H54 (cell line): ENCODE measurements at regions not wholly inside any gene's neighbourhood (a gene's known extent, or its start where the extent isn't known, plus 50 kb on each side); places are given as distances from the start of the nearest gene placed in this dataset.

Source experiments
- DNase-seq: peaks from one replicate; pipeline ENCODE4 v3.0.0; 2011; ENCODE audit warnings: low spot score, mixed read lengths; ENCODE audit not compliant: insufficient read length
- FAIRE-seq: peaks from 3 replicates; lab custom pipeline; 2011; peaks lifted over from hg19 to GRCh38; lab: Jason Lieb, UNC
- POLR2A ChIP-seq: IDR thresholded peaks from 2 replicates; pipeline ENCODE4 v1.6.1; 2011; ENCODE audit warnings: low read depth, mild to moderate bottlenecking, low read length

GRCh38 chr11:109865548-109866186, 227.5 kb upstream of the ZC3H12C start:
- DNase-seq: no peak
- FAIRE-seq: no peak
- TF ChIP-seq POLR2A: no peak

- FAIRE-seq: no peak
- no peak for DNase-seq
- TF ChIP-seq POLR2A: no peak
These were observed 225.4 kb upstream of the ZC3H12C start for GRCh38 chr11:109867784-109868183.

GRCh38 chr11:109869536-109869935, 223.7 kb upstream of the ZC3H12C start:
- TF ChIP-seq POLR2A: no peak
- DNase-seq (no peak), FAIRE-seq (no peak)

- DNase-seq (no peak), FAIRE-seq (no peak)
- no peak for TF ChIP-seq POLR2A
These were observed 222.9 kb upstream of the ZC3H12C start for GRCh38 chr11:109870297-109870696.

GRCh38 chr11:109877043-109877442, 216.1 kb upstream of the ZC3H12C start:
- DNase-seq: no peak
- no peak for FAIRE-seq
- no peak for TF ChIP-seq POLR2A

GRCh38 chr11:109884501-109884900, 208.7 kb upstream of the ZC3H12C start:
- FAIRE-seq (no peak), DNase-seq (no peak)
- no peak for TF ChIP-seq POLR2A

- DNase-seq (no peak), FAIRE-seq (no peak)
- no peak for TF ChIP-seq POLR2A
These were observed 208.2 kb upstream of the ZC3H12C start for GRCh38 chr11:109885006-109885405.

- DNase-seq (no peak), FAIRE-seq (no peak)
- no peak for TF ChIP-seq POLR2A
These were observed 200.8 kb upstream of the ZC3H12C start for GRCh38 chr11:109892321-109892794.

- FAIRE-seq (no peak), DNase-seq (no peak)
- TF ChIP-seq POLR2A: no peak
These were observed 198.9 kb upstream of the ZC3H12C start for GRCh38 chr11:109894242-109894641.

GRCh38 chr11:109898592-109898991, 194.6 kb upstream of the ZC3H12C start:
- FAIRE-seq (no peak), DNase-seq (no peak)
- TF ChIP-seq POLR2A: no peak

GRCh38 chr11:109902764-109903433, 190.3 kb upstream of the ZC3H12C start:
- DNase-seq: no peak
- TF ChIP-seq POLR2A: no peak
- FAIRE-seq: no peak

- no peak for TF ChIP-seq POLR2A
- DNase-seq: no peak
- no peak for FAIRE-seq
These were observed 181.7 kb upstream of the ZC3H12C start for GRCh38 chr11:109911488-109911887.

- no peak for TF ChIP-seq POLR2A
- FAIRE-seq: no peak
These were observed 179.2 kb upstream of the ZC3H12C start for GRCh38 chr11:109914038-109914437.

GRCh38 chr11:109914809-109915653, 178.2 kb upstream of the ZC3H12C start:
- FAIRE-seq (no peak), DNase-seq (no peak)
- TF ChIP-seq POLR2A: no peak

More at GRCh38 chr11:109914038-109914437, 179.2 kb upstream of the ZC3H12C start:
- no peak for DNase-seq
